ENCODE measurements at regions not wholly inside any gene's neighbourhood (a gene's known extent, or its start where the extent isn't known, plus 50 kb on each side); places are given as distances from the start of the nearest gene placed in this dataset.

- TF ChIP-seq CTCF (conservative IDR thresholded peaks at IDR 0.05; ENCODE audit: low read length) = no peak
- no peak for TF ChIP-seq EZH2phosphoT487 (IDR thresholded peaks at IDR 0.05; ENCODE audit: borderline replicate concordance, low read depth, low read length)
These were observed 353.9 kb upstream of the CDH10 start for GRCh38 chr5:24998641-24999040.

Measured in OCI-LY7 (cell line).